Activated naive CD4-positive, alpha-beta T cell treated with anti-CD3 and anti-CD28 coated beads, Interleukin-2, amount 10 ng/mL, durations not matched to agents 7 days and 5 days (primary cell): ENCODE measurements at regions not wholly inside any gene's neighbourhood (a gene's known extent, or its start where the extent isn't known, plus 50 kb on each side); places are given as distances from the start of the nearest gene placed in this dataset.
"Not testable (repeated sequence)": the region's sequence is repeated elsewhere in the genome, so short reads cannot be mapped to it uniquely, and the experiment has no call there.

Experiments used
- CTCF ChIA-PET: fragments of 350-600 bp; sonication (Branson Sonifier 250); formaldehyde crosslinking; loops from one replicate; lab custom pipeline; 2021; ENCODE audit warnings: antibody characterized with exemption; lab: Charles Lee
- DNase-seq: peaks from one replicate; pipeline ENCODE4 v3.0.0-alpha.2; 2020
- H3K27ac Mint-ChIP-seq: one replicate; pipeline ENCODE4 v1.8.0; 2021; ENCODE audit warnings: mild to moderate bottlenecking, moderate library complexity, mixed read lengths
- H3K27me3 Mint-ChIP-seq: one replicate; pipeline ENCODE4 v1.8.0; 2021; ENCODE audit warnings: mild to moderate bottlenecking, mixed read lengths
- H3K36me3 Mint-ChIP-seq: one replicate; pipeline ENCODE4 v1.8.0; 2021; ENCODE audit warnings: mixed read lengths
- H3K4me1 Mint-ChIP-seq: one replicate; pipeline ENCODE4 v1.8.0; 2021; ENCODE audit warnings: mixed read lengths
- H3K4me3 Mint-ChIP-seq: one replicate; pipeline ENCODE4 v1.8.0; 2021; ENCODE audit warnings: mild to moderate bottlenecking, moderate library complexity, mixed read lengths
- H3K9me3 Mint-ChIP-seq: one replicate; pipeline ENCODE4 v1.8.0; 2021; ENCODE audit warnings: mixed read lengths

- no peak for DNase-seq
- H3K4me3 Mint-ChIP-seq, result no peak overlapping the region
- H3K9me3 Mint-ChIP-seq, result no peaks in the 10 kb centered on the region
- H3K27ac Mint-ChIP-seq, result no peak overlapping the region
- CTCF ChIA-PET, result no interaction called here
- no peaks in the 10 kb centered on the region for H3K4me1 Mint-ChIP-seq
- H3K27me3 Mint-ChIP-seq, result peaks cover 3% of the 10 kb centered on the region
- H3K36me3 Mint-ChIP-seq, result no peaks in the 10 kb centered on the region
These were observed 543.2 kb upstream of the B3GAT1 start for GRCh38 chr11:134955281-134955680.

- CTCF ChIA-PET, H3K4me1 Mint-ChIP-seq, DNase-seq: not testable (repeated sequence)
These were observed 542.4 kb upstream of the B3GAT1 start for GRCh38 chr11:134954456-134954855.

GRCh38 chr11:134953417-134953970 lies 541.5 kb upstream of the B3GAT1 start:
- H3K9me3 Mint-ChIP-seq, H3K27ac Mint-ChIP-seq, H3K4me1 Mint-ChIP-seq, H3K36me3 Mint-ChIP-seq, H3K4me3 Mint-ChIP-seq, CTCF ChIA-PET, H3K27me3 Mint-ChIP-seq, DNase-seq: not testable (repeated sequence)

More at GRCh38 chr11:134954456-134954855, 542.4 kb upstream of the B3GAT1 start:
- H3K36me3 Mint-ChIP-seq, H3K27me3 Mint-ChIP-seq, H3K9me3 Mint-ChIP-seq, H3K4me3 Mint-ChIP-seq, H3K27ac Mint-ChIP-seq: not testable (repeated sequence)

- H3K36me3 Mint-ChIP-seq, result no peaks in the 10 kb centered on the region
- CTCF ChIA-PET, result no interaction called here
These were observed 539.3 kb upstream of the B3GAT1 start for GRCh38 chr11:134951305-134951700.

GRCh38 chr11:134950692-134951304 lies 538.8 kb upstream of the B3GAT1 start:
- no peak for DNase-seq
- Mint-ChIP-seq H3K4me1 (no peaks in the 10 kb centered on the region), H3K4me3 (no peak overlapping the region), H3K36me3 (no peaks in the 10 kb centered on the region), H3K9me3 (no peaks in the 10 kb centered on the region), H3K27me3 (peaks cover 3% of the 10 kb centered on the region), H3K27ac (no peak overlapping the region)
- CTCF ChIA-PET, result no interaction called here

More at GRCh38 chr11:134951305-134951700, 539.3 kb upstream of the B3GAT1 start:
- no peaks in the 10 kb centered on the region for H3K9me3 Mint-ChIP-seq
- H3K27me3 Mint-ChIP-seq, result peaks cover 3% of the 10 kb centered on the region
- DNase-seq, result no peak
- no peaks in the 10 kb centered on the region for H3K4me1 Mint-ChIP-seq
- H3K4me3 Mint-ChIP-seq, result no peak overlapping the region
- H3K27ac Mint-ChIP-seq, result no peak overlapping the region

- Mint-ChIP-seq H3K27me3 (peaks cover 3% of the 10 kb centered on the region), H3K9me3 (no peaks in the 10 kb centered on the region), H3K27ac (no peak overlapping the region), H3K36me3 (no peaks in the 10 kb centered on the region), H3K4me1 (no peaks in the 10 kb centered on the region), H3K4me3 (no peak overlapping the region)
- DNase-seq, result no peak
- CTCF ChIA-PET, result no interaction called here
These were observed 537.4 kb upstream of the B3GAT1 start for GRCh38 chr11:134949121-134950090.

GRCh38 chr11:134947556-134947955 lies 535.5 kb upstream of the B3GAT1 start:
- Mint-ChIP-seq H3K4me3 (no peak overlapping the region), H3K4me1 (no peaks in the 10 kb centered on the region), H3K27ac (no peak overlapping the region), H3K36me3 (no peaks in the 10 kb centered on the region), H3K27me3 (peaks cover 7% of the 10 kb centered on the region), H3K9me3 (no peaks in the 10 kb centered on the region)
- DNase-seq, result no peak
- CTCF ChIA-PET, result no interaction called here

- Mint-ChIP-seq H3K36me3 (no peaks in the 10 kb centered on the region), H3K4me1 (no peaks in the 10 kb centered on the region), H3K27me3 (peaks cover 4% of the 10 kb centered on the region), H3K27ac (no peak overlapping the region), H3K4me3 (no peak overlapping the region), H3K9me3 (no peaks in the 10 kb centered on the region)
- CTCF ChIA-PET, result no interaction called here
- no peak for DNase-seq
These were observed 534.0 kb upstream of the B3GAT1 start for GRCh38 chr11:134945993-134946392.

GRCh38 chr11:134944986-134945385 lies 532.9 kb upstream of the B3GAT1 start:
- Mint-ChIP-seq H3K9me3 (no peaks in the 10 kb centered on the region), H3K27me3 (peaks cover 4% of the 10 kb centered on the region), H3K36me3 (no peaks in the 10 kb centered on the region), H3K4me1 (no peaks in the 10 kb centered on the region), H3K27ac (no peak overlapping the region), H3K4me3 (no peak overlapping the region)
- no peak for DNase-seq
- CTCF ChIA-PET, result no interaction called here

GRCh38 chr11:134944131-134944530 lies 532.1 kb upstream of the B3GAT1 start:
- no peak overlapping the region for H3K4me3 Mint-ChIP-seq
- CTCF ChIA-PET, result no interaction called here
- no peaks in the 10 kb centered on the region for H3K9me3 Mint-ChIP-seq
- no peak for DNase-seq
- H3K36me3 Mint-ChIP-seq, result no peaks in the 10 kb centered on the region
- H3K27me3 Mint-ChIP-seq, result peaks cover 4% of the 10 kb centered on the region
- H3K27ac Mint-ChIP-seq, result no peak overlapping the region
- no peaks in the 10 kb centered on the region for H3K4me1 Mint-ChIP-seq

GRCh38 chr11:134943544-134943943 lies 531.5 kb upstream of the B3GAT1 start:
- Mint-ChIP-seq H3K27ac (no peak overlapping the region), H3K27me3 (peaks cover 4% of the 10 kb centered on the region), H3K4me3 (no peak overlapping the region), H3K9me3 (no peaks in the 10 kb centered on the region), H3K36me3 (no peaks in the 10 kb centered on the region), H3K4me1 (no peaks in the 10 kb centered on the region)
- no peak for DNase-seq
- CTCF ChIA-PET, result no interaction called here

GRCh38 chr11:134942681-134943080 lies 530.6 kb upstream of the B3GAT1 start:
- Mint-ChIP-seq H3K4me3 (no peak overlapping the region), H3K36me3 (no peaks in the 10 kb centered on the region), H3K9me3 (no peaks in the 10 kb centered on the region), H3K4me1 (no peaks in the 10 kb centered on the region), H3K27me3 (peaks cover 4% of the 10 kb centered on the region), H3K27ac (no peak overlapping the region)
- CTCF ChIA-PET, result no interaction called here
- no peak for DNase-seq

GRCh38 chr11:134941936-134942600 lies 530.0 kb upstream of the B3GAT1 start:
- not testable (repeated sequence) for H3K4me1 Mint-ChIP-seq

GRCh38 chr11:134941326-134941725 lies 529.3 kb upstream of the B3GAT1 start:
- DNase-seq, result no peak
- CTCF ChIA-PET, result no interaction called here
- Mint-ChIP-seq H3K9me3 (no peaks in the 10 kb centered on the region), H3K27me3 (peaks cover 4% of the 10 kb centered on the region), H3K4me3 (no peak overlapping the region), H3K4me1 (no peaks in the 10 kb centered on the region), H3K36me3 (no peaks in the 10 kb centered on the region), H3K27ac (no peak overlapping the region)

More at GRCh38 chr11:134941936-134942600, 530.0 kb upstream of the B3GAT1 start:
- CTCF ChIA-PET, H3K9me3 Mint-ChIP-seq, H3K27me3 Mint-ChIP-seq, H3K27ac Mint-ChIP-seq, H3K4me3 Mint-ChIP-seq, DNase-seq, H3K36me3 Mint-ChIP-seq: not testable (repeated sequence)
